ENCODE measurements at regions not wholly inside any gene's neighbourhood (a gene's known extent, or its start where the extent isn't known, plus 50 kb on each side); places are given as distances from the start of the nearest gene placed in this dataset.

DNA sequence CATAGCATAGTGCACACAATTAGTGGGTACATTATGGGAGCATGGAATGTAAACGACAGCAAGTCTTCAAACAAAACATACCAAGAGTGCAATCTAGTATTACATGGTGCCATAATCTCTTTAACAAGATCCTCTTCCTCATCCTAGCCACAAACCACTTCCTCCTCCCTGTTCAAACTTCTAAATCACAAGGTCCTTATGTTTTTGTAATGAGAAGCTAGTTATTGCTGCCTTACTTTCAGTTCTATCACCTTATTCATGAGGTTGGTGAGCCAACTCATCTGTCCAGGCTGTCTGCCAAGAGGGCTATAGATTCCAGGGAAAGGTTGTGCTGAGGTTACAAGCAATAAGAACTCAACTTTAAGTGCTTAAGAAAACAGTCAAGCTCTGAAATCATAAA lies 195.4 kb upstream of the ARHGAP20 start:
- TF ChIP-seq TEAD4 (IDR thresholded peaks at IDR 0.05), result no peak
- TF ChIP-seq, protein P1, sequence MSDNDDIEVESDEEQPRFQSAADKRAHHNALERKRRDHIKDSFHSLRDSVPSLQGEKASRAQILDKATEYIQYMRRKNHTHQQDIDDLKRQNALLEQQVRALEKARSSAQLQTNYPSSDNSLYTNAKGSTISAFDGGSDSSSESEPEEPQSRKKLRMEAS (IDR thresholded peaks at IDR 0.05), result no peak
- TF ChIP-seq, protein P2, sequence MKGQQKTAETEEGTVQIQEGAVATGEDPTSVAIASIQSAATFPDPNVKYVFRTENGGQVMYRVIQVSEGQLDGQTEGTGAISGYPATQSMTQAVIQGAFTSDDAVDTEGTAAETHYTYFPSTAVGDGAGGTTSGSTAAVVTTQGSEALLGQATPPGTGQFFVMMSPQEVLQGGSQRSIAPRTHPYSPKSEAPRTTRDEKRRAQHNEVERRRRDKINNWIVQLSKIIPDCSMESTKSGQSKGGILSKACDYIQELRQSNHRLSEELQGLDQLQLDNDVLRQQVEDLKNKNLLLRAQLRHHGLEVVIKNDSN (IDR thresholded peaks at IDR 0.05), result no peak
- TF ChIP-seq RAD21 (IDR thresholded peaks at IDR 0.05; ENCODE audit: low read depth), result no peak
- no peak for TF ChIP-seq TAF1 (IDR thresholded peaks at IDR 0.05; ENCODE audit: low read depth)

DNA sequence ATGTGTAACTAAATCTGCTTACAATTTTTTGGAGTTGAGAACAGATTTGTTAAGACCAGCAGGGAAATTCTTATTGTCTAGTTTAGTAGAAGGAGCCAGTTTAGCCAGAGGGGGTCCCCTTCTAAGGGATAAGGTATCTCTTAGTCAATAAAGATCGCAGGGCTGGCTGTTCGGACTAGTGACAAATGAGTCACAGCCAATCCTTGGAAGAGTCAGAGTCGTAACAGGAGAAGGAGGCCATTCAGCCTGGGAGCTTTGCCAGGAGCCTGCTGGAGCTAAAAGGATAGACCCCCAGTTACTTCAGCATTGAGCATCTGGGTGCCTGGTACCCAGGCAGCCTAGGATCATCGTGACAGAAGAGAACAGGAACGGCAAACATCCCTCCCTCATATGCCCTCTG lies 191.6 kb upstream of the ARHGAP20 start:
- no peak for TF ChIP-seq TAF1 (IDR thresholded peaks at IDR 0.05; ENCODE audit: low read depth)
- no peak for TF ChIP-seq EP300 (IDR thresholded peaks at IDR 0.05; ENCODE audit: borderline replicate concordance)
- TF ChIP-seq EGR1 (IDR thresholded peaks at IDR 0.05), result no peak
- TF ChIP-seq, protein P3, sequence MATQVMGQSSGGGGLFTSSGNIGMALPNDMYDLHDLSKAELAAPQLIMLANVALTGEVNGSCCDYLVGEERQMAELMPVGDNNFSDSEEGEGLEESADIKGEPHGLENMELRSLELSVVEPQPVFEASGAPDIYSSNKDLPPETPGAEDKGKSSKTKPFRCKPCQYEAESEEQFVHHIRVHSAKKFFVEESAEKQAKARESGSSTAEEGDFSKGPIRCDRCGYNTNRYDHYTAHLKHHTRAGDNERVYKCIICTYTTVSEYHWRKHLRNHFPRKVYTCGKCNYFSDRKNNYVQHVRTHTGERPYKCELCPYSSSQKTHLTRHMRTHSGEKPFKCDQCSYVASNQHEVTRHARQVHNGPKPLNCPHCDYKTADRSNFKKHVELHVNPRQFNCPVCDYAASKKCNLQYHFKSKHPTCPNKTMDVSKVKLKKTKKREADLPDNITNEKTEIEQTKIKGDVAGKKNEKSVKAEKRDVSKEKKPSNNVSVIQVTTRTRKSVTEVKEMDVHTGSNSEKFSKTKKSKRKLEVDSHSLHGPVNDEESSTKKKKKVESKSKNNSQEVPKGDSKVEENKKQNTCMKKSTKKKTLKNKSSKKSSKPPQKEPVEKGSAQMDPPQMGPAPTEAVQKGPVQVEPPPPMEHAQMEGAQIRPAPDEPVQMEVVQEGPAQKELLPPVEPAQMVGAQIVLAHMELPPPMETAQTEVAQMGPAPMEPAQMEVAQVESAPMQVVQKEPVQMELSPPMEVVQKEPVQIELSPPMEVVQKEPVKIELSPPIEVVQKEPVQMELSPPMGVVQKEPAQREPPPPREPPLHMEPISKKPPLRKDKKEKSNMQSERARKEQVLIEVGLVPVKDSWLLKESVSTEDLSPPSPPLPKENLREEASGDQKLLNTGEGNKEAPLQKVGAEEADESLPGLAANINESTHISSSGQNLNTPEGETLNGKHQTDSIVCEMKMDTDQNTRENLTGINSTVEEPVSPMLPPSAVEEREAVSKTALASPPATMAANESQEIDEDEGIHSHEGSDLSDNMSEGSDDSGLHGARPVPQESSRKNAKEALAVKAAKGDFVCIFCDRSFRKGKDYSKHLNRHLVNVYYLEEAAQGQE (IDR thresholded peaks at IDR 0.05; ENCODE audit: low read depth), result no peak
- no peak for TF ChIP-seq CREB1 (IDR thresholded peaks at IDR 0.05; ENCODE audit: low read depth)
- TF ChIP-seq, protein P2 (IDR thresholded peaks at IDR 0.05), result no peak
- TF ChIP-seq ZBTB7A (IDR thresholded peaks at IDR 0.05; ENCODE audit: low read depth), result no peak
- no peak for TF ChIP-seq TCF12 (IDR thresholded peaks at IDR 0.05; ENCODE audit: low read depth)
- TF ChIP-seq NFIC (IDR thresholded peaks at IDR 0.05), result no peak
- no peak for TF ChIP-seq YY1 (IDR thresholded peaks at IDR 0.05; ENCODE audit: low read depth)
- TF ChIP-seq, protein P1 (IDR thresholded peaks at IDR 0.05), result no peak
- no peak for TF ChIP-seq RAD21 (IDR thresholded peaks at IDR 0.05; ENCODE audit: low read depth)
- no peak for TF ChIP-seq CEBPB (IDR thresholded peaks at IDR 0.05)
- no peak for TF ChIP-seq FOXM1 (IDR thresholded peaks at IDR 0.05; ENCODE audit: borderline replicate concordance, low read depth)

DNA sequence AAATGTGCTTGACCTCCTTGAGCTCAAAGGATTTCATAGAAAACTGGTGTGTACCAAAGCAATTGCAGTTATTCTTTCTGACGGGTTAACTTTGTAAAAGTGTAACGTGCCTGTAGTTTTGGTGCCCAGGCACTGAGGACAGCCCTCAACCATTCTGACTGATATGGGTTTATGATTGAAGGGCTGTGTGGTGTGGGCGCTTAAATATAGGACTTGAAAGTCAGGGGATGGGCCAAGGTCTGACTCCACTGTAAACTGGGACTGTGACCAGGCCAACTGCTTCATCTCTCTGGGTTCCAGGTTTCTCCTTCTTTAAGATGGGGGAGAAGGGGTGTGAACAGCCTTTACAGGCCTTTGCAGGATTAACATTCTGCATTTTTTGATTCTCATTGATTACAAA lies 191.1 kb upstream of the ARHGAP20 start:
- TF ChIP-seq YY1 (IDR thresholded peaks at IDR 0.05; ENCODE audit: low read depth), result no peak
- TF ChIP-seq TEAD4 (IDR thresholded peaks at IDR 0.05), result no peak
- no peak for TF ChIP-seq EP300 (IDR thresholded peaks at IDR 0.05; ENCODE audit: borderline replicate concordance)

DNA sequence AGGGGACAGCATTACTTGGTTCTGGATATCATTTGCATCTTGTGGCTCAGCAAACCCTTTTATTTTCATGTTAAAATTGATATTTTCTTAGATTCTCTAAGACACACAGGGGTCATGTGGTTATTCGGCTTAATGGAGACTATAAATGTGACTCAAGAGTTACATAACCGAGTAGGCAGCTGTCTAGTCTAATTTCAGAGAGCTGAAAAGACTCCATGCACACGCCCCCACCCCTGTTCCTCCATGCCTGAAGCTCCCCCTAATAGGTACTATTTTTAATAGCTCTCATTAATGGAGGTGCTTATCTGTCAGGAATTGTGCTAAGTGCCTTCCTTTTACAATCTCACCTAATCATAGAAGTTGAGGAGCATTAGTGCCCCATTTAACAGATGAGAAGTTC lies 189.2 kb upstream of the ARHGAP20 start:
- TF ChIP-seq NFIC (IDR thresholded peaks at IDR 0.05), result no peak
- TF ChIP-seq, protein P3 (IDR thresholded peaks at IDR 0.05; ENCODE audit: low read depth), result no peak
- TF ChIP-seq EP300 (IDR thresholded peaks at IDR 0.05; ENCODE audit: borderline replicate concordance), result no peak
- TF ChIP-seq CREB1 (IDR thresholded peaks at IDR 0.05; ENCODE audit: low read depth), result no peak
- TF ChIP-seq, protein P1 (IDR thresholded peaks at IDR 0.05), result no peak
- no peak for TF ChIP-seq EGR1 (IDR thresholded peaks at IDR 0.05)
- TF ChIP-seq YY1 (IDR thresholded peaks at IDR 0.05; ENCODE audit: low read depth), result no peak

DNA sequence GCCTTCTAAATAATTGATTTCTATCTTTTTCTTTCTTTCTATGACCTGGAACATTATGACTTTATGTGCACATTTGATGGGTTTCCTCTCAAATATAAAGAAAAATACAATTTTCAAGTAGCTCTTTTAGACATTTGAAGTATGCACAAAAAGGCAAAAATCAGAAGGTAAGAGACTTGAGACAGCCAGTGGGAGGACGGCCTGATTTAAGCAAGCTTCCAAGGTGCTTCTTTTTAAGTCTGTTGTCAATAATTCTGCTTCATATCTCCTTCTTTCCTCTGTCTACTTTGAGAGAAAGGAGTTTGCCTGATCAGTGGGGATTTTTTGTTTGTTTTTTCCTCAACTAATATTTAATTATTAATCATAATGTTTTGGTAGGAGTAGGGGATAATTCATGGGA lies 188.2 kb upstream of the ARHGAP20 start:
- TF ChIP-seq, protein P2 (IDR thresholded peaks at IDR 0.05), result no peak
- no peak for TF ChIP-seq NFIC (IDR thresholded peaks at IDR 0.05)
- no peak for TF ChIP-seq CREB1 (IDR thresholded peaks at IDR 0.05; ENCODE audit: low read depth)

DNA sequence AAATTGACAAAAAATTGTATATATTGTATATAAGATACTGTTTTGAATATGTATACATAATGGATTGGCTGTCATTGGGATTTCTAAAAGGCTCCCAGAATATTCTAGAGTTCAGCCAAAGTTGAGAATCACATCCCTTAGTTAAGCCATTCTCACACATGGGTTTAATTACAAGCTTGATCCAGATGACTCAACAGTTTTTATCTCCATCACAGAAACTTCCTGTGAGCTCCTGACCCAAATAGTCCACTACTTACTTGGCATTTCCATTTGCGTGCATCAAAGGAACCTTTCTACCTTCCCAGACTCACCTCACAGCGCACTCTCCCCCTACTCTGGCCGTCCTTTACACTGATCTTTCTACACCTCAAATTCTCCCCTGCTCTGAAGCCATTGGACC lies 184.8 kb upstream of the ARHGAP20 start:
- no peak for TF ChIP-seq CEBPB (IDR thresholded peaks at IDR 0.05)
- no peak for TF ChIP-seq CREB1 (IDR thresholded peaks at IDR 0.05; ENCODE audit: low read depth)
- no peak for TF ChIP-seq TEAD4 (IDR thresholded peaks at IDR 0.05)
- no peak for TF ChIP-seq FOXM1 (IDR thresholded peaks at IDR 0.05; ENCODE audit: borderline replicate concordance, low read depth)

DNA sequence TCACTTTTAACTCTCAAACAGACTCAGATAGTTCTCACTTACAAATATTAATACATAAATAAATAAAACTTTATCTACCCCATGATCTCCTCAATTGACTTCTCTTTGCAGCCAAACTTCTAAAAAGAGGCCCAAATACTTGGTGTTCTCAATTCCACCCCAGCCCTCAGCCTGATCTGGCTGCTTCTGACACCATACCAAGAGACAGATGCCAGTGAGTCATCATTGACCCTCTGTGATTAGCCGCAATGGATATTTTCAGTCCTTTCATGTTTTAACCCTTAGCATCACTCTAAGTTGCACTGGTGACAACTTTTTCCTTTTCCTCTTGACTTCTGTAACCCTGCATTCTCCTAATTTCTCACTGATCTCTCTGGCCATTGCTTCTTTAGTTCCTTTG lies 184.1 kb upstream of the ARHGAP20 start:
- TF ChIP-seq TCF12 (IDR thresholded peaks at IDR 0.05; ENCODE audit: low read depth) (no peak), FOXM1 (IDR thresholded peaks at IDR 0.05; ENCODE audit: borderline replicate concordance, low read depth) (no peak), RAD21 (IDR thresholded peaks at IDR 0.05; ENCODE audit: low read depth) (no peak), CEBPB (IDR thresholded peaks at IDR 0.05) (no peak)
- TF ChIP-seq, protein P1 (IDR thresholded peaks at IDR 0.05), result no peak
- TF ChIP-seq, protein P3 (IDR thresholded peaks at IDR 0.05; ENCODE audit: low read depth), result no peak
- TF ChIP-seq, protein P2 (IDR thresholded peaks at IDR 0.05), result no peak

Data from Ishikawa (cell line).